H1 (cell line): ENCODE measurements at regions not wholly inside any gene's neighbourhood (a gene's known extent, or its start where the extent isn't known, plus 50 kb on each side); places are given as distances from the start of the nearest gene placed in this dataset.

Experiments used
- CTCF ChIA-PET: fragments of 300-600 bp; sonication (Branson Sonifier 250); formaldehyde crosslinking; loops from one replicate; lab custom pipeline; 2021; ENCODE audit not compliant: partially characterized antibody; lab: Charles Lee
- POLR2A ChIA-PET: fragments of 300-600 bp; sonication (Branson Sonifier 250); formaldehyde crosslinking; loops from one replicate; lab custom pipeline; 2021; ENCODE audit warnings: inconsistent platforms; ENCODE audit not compliant: partially characterized antibody; lab: Charles Lee
- DNase-seq, 2 experiments: peaks; one replicate each; pipeline versions ENCODE4 v3.0.0 to v3.0.0-alpha.2; 2010 to 2022; ENCODE audit warnings: low spot score in 2 of 2, low read depth in 1 of 2, mixed read lengths in 1 of 2
- FAIRE-seq: peaks from 2 replicates; lab custom pipeline; 2011; peaks lifted over from hg19 to GRCh38; lab: Jason Lieb, UNC
- H2AFZ ChIP-seq: 2 replicates; pipeline ENCODE4 v1.8.1; 2012; ENCODE audit warnings: low read length, inconsistent platforms
- H2AK5ac ChIP-seq: 2 replicates; pipeline ENCODE4 v1.6.1; 2013; ENCODE audit warnings: low read depth, low read length
- H2BK120ac ChIP-seq: replicated peaks from 2 replicates; pipeline ENCODE3; 2013; ENCODE audit warnings: low read depth, low read length, inconsistent platforms
- H2BK12ac ChIP-seq: 2 replicates; pipeline ENCODE4 v1.6.1; 2013; ENCODE audit warnings: low read depth, low read length
- H2BK15ac ChIP-seq: 2 replicates; pipeline ENCODE4 v1.6.1; 2013; ENCODE audit warnings: low read length
- H2BK20ac ChIP-seq: 2 replicates; pipeline ENCODE4 v1.6.1; 2013; ENCODE audit warnings: low read length
- H2BK5ac ChIP-seq: 2 replicates; pipeline ENCODE4 v1.6.1; 2013; ENCODE audit warnings: low read depth, low read length
- H3K14ac ChIP-seq: 2 replicates; pipeline ENCODE4 v1.6.1; 2013; ENCODE audit warnings: inconsistent platforms; ENCODE audit not compliant: insufficient read length
- H3K18ac ChIP-seq: 2 replicates; pipeline ENCODE4 v1.6.1; 2013; ENCODE audit warnings: low read length; ENCODE audit errors: extremely low read depth
- H3K23ac ChIP-seq: 2 replicates; pipeline ENCODE4 v1.6.1; 2013; ENCODE audit warnings: inconsistent platforms; ENCODE audit not compliant: insufficient read length
- H3K23me2 ChIP-seq: 2 replicates; pipeline ENCODE4 v1.6.1; 2013; ENCODE audit warnings: low read depth, low read length
- H3K27ac ChIP-seq: 2 replicates; pipeline ENCODE4 v1.6.1; 2011; ENCODE audit warnings: low read depth, low read length, inconsistent platforms
- H3K27me3 ChIP-seq, 4 experiments: replicated peaks in 1 of 4; 1 replicate in 1 of 4; 2 replicates in 3 of 4; pipeline versions ENCODE4 v1.6.1 to v1.8.1; 2011 to 2013; ENCODE audit warnings: low read length in 3 of 4, mild to moderate bottlenecking in 3 of 4, inconsistent platforms in 2 of 4, mixed read lengths in 2 of 4, moderate library complexity in 1 of 4; ENCODE audit not compliant: control insufficient read depth in 3 of 4, insufficient read depth in 3 of 4; ENCODE audit errors: extremely low read depth in 1 of 4
- H3K36me3 ChIP-seq, 4 experiments: 2 replicates each; pipeline versions ENCODE4 v1.6.1 to v1.8.1; 2011 to 2013; ENCODE audit warnings: mild to moderate bottlenecking in 4 of 4, low read length in 3 of 4, moderate library complexity in 2 of 4, control low read depth in 1 of 4, inconsistent platforms in 1 of 4; ENCODE audit not compliant: insufficient read depth in 4 of 4, control insufficient read depth in 2 of 4
- H3K4ac ChIP-seq: replicated peaks from 2 replicates; pipeline ENCODE3; 2013; ENCODE audit warnings: low read length, low read depth, mixed read lengths, inconsistent platforms; ENCODE audit not compliant: insufficient read length
- H3K4me1 ChIP-seq, 4 experiments: replicated peaks in 1 of 4; 1 replicate in 1 of 4; 2 replicates in 3 of 4; pipeline versions ENCODE4 v1.6.1 to v1.8.1; 2011 to 2013; ENCODE audit warnings: low read length in 3 of 4, inconsistent platforms in 2 of 4, mixed read lengths in 1 of 4; ENCODE audit not compliant: insufficient read depth in 4 of 4, control insufficient read depth in 3 of 4
- H3K4me2 ChIP-seq, 2 experiments: 2 replicates each; pipeline versions ENCODE4 v1.6.1 to v1.8.1; 2011 to 2013; ENCODE audit warnings: low read depth in 2 of 2, low read length in 2 of 2, control low read depth in 1 of 2, inconsistent platforms in 1 of 2, mild to moderate bottlenecking in 1 of 2; ENCODE audit not compliant: insufficient read depth in 1 of 2
- H3K4me3 ChIP-seq, 4 experiments: fragments of 200-600, 300-600 bp in 1 of 4; sonication (generic), shearing (Covaris generic), sonication (Bioruptor Twin) in 1 of 4; 2 replicates each; pipeline versions ENCODE4 v1.5.1 to v1.8.1; 2011 to 2016; ENCODE audit warnings: low read length in 4 of 4, low read depth in 3 of 4, control low read depth in 2 of 4, inconsistent platforms in 2 of 4, mild to moderate bottlenecking in 2 of 4, mixed read lengths in 1 of 4, moderate library complexity in 1 of 4; ENCODE audit not compliant: insufficient read depth in 2 of 4; ENCODE audit errors: extremely low read depth in 1 of 4
- H3K56ac ChIP-seq: replicated peaks from 2 replicates; pipeline ENCODE3; 2013; ENCODE audit warnings: low read depth, mild to moderate bottlenecking, mixed read lengths, low read length, inconsistent platforms; ENCODE audit not compliant: insufficient read length
- H3K79me1 ChIP-seq: 2 replicates; pipeline ENCODE4 v1.6.1; 2013; ENCODE audit warnings: low read depth, low read length, control low read depth
- H3K79me2 ChIP-seq, 2 experiments: 2 replicates each; pipeline versions ENCODE4 v1.6.1 to v1.8.1; 2012 to 2013; ENCODE audit warnings: low read length in 2 of 2, mild to moderate bottlenecking in 2 of 2, inconsistent platforms in 1 of 2; ENCODE audit not compliant: insufficient read depth in 2 of 2, control insufficient read depth in 1 of 2
- H3K9ac ChIP-seq, 4 experiments: replicated peaks in 1 of 4; 1 replicate in 1 of 4; 2 replicates in 3 of 4; pipeline versions ENCODE4 v1.6.1 to v1.8.1; 2011 to 2013; ENCODE audit warnings: low read depth in 3 of 4, low read length in 3 of 4, control low read depth in 2 of 4, mild to moderate bottlenecking in 2 of 4, moderate library complexity in 2 of 4, inconsistent platforms in 1 of 4; ENCODE audit errors: extremely low read depth in 1 of 4
- H3K9me3 ChIP-seq, 2 experiments: 2 replicates each; pipeline versions ENCODE4 v1.6.1 to v1.8.1; 2012 to 2013; ENCODE audit warnings: mild to moderate bottlenecking in 2 of 2, moderate library complexity in 2 of 2, control low read depth in 1 of 2, inconsistent platforms in 1 of 2, low read depth in 1 of 2, low read length in 1 of 2, mixed read lengths in 1 of 2; ENCODE audit not compliant: insufficient read depth in 2 of 2
- H4K20me1 ChIP-seq, 2 experiments: replicated peaks in 1 of 2; 2 replicates each; pipeline versions ENCODE3 to v1.8.1; 2011 to 2013; ENCODE audit warnings: inconsistent platforms in 2 of 2, low read length in 2 of 2, mild to moderate bottlenecking in 1 of 2; ENCODE audit not compliant: insufficient read depth in 2 of 2, control insufficient read depth in 1 of 2
- H4K5ac ChIP-seq: 2 replicates; pipeline ENCODE4 v1.6.1; 2013; ENCODE audit warnings: low read length, low read depth, mixed read lengths, inconsistent platforms; ENCODE audit not compliant: insufficient read length
- H4K8ac ChIP-seq: 2 replicates; pipeline ENCODE4 v1.8.0; 2013; ENCODE audit warnings: mild to moderate bottlenecking, moderate library complexity, low read length, inconsistent platforms; ENCODE audit not compliant: insufficient read depth; ENCODE audit errors: extremely low read depth
- H4K91ac ChIP-seq: replicated peaks from 2 replicates; pipeline ENCODE3; 2013; ENCODE audit warnings: low read length, mixed read lengths, inconsistent platforms; ENCODE audit not compliant: insufficient read length
- CTBP2 ChIP-seq: IDR thresholded peaks from 2 replicates; pipeline ENCODE4 v1.7.0; 2011; ENCODE audit warnings: borderline replicate concordance, mild to moderate bottlenecking, moderate library complexity, mixed read lengths, low read length; ENCODE audit not compliant: insufficient read depth, insufficient read length
- WGBS, 2 experiments: shearing (Covaris generic) in 1 of 2; methylation state at CpG; one replicate each; pipeline versions ENCODE4 v1.1.6 to v1.1.7; 2013 to 2015; ENCODE audit warnings: low lambda C conversion rate in 2 of 2, mixed read lengths in 2 of 2, inconsistent platforms in 1 of 2, low coverage in 1 of 2, missing lambda C conversion rate in 1 of 2; ENCODE audit not compliant: insufficient replicate concordance in 2 of 2, insufficient coverage in 1 of 2, insufficient read length in 1 of 2; ENCODE audit errors: extremely low coverage in 1 of 2, missing lambda C conversion rate in 1 of 2; 5-methylcytosine and 5-hydroxymethylcytosine counted together

DNA sequence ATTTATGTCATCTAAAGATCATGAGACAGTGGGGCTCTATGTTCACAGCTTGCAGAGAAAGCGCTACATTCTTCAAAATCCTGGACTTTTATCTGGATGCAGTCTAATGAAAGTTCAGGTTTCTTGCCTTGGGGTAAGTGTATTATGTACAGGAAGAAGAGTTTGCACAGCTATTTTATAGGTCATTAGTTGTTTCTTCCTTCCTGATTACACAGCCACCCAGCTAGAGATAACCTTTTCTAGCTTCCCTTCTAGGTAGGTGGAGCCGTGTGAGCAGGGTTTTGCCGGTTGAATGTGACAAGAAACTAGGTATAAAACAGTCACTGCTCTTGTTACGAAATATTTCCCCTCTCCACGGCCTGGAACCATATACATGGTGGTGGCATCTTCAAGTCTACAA, 800.8 kb upstream of the SOX11 start:
- H3K4me1 ChIP-seq = no peaks in the 10 kb centered on the region
- CTCF ChIA-PET = no interaction called here
- TF ChIP-seq CTBP2 = no peak

More for the DNA sequence above, 800.8 kb upstream of the SOX11 start:
- 93% methylated on average over 5 of the region's 5 CpGs; no CpG with 5 or more reads in 1 of the 2 experiments for WGBS, 2 experiments
- Histone ChIP-seq H3K27me3 (no peaks in the 10 kb centered on the region), H2BK120ac (no peak overlapping the region), H3K27ac (no peak overlapping the region), H4K8ac (no peak overlapping the region), H3K56ac (no peak overlapping the region), H3K23me2 (no peaks in the 10 kb centered on the region), H2AFZ (no peak overlapping the region), H4K20me1 (no peaks in the 10 kb centered on the region), H3K4ac (no peak overlapping the region), H3K23ac (no peak overlapping the region), H3K36me3 (no peaks in the 10 kb centered on the region), H4K5ac (no peak overlapping the region), H3K9me3 (no peaks in the 10 kb centered on the region), H3K14ac (no peak overlapping the region), H3K79me2 (no peaks in the 10 kb centered on the region), H2BK12ac (no peak overlapping the region), H4K91ac (no peak overlapping the region), H2AK5ac (no peak overlapping the region), H3K79me1 (no peaks in the 10 kb centered on the region), H2BK20ac (no peak overlapping the region), H3K18ac (no peak overlapping the region), H3K9ac (no peak overlapping the region), H3K4me2 (no peak overlapping the region), H2BK15ac (no peak overlapping the region), H2BK5ac (no peak overlapping the region), H3K4me3 (no peak overlapping the region)
- POLR2A ChIA-PET = no interaction called here
- DNase-seq (no peak), FAIRE-seq (no peak)
